Mesodermal cell (in vitro differentiated cells): ENCODE measurements at regions not wholly inside any gene's neighbourhood (a gene's known extent, or its start where the extent isn't known, plus 50 kb on each side); places are given as distances from the start of the nearest gene placed in this dataset.

Experiments used
- H3K27ac ChIP-seq: 2 replicates; pipeline ENCODE4 v1.7.0; 2013; ENCODE audit warnings: mild to moderate bottlenecking, low read depth, low read length, moderate library complexity; ENCODE audit not compliant: severe bottlenecking
- H3K36me3 ChIP-seq: 2 replicates; pipeline ENCODE4 v1.7.1; 2013; ENCODE audit warnings: mild to moderate bottlenecking, low read length, moderate library complexity; ENCODE audit not compliant: control insufficient read depth, insufficient read depth
- H3K4me1 ChIP-seq: one replicate; pipeline ENCODE4 v1.7.1; 2013; ENCODE audit warnings: mild to moderate bottlenecking, low read length; ENCODE audit not compliant: insufficient read depth, control insufficient read depth, poor library complexity, severe bottlenecking
- H3K4me3 ChIP-seq: 2 replicates; pipeline ENCODE4 v1.7.0; 2013; ENCODE audit warnings: low read length, control low read depth, mild to moderate bottlenecking; ENCODE audit not compliant: insufficient read depth, poor library complexity, severe bottlenecking; ENCODE audit errors: extremely low read depth
- H3K9me3 ChIP-seq: 2 replicates; pipeline ENCODE4 v1.7.1; 2013; ENCODE audit warnings: mild to moderate bottlenecking, low read length, moderate library complexity; ENCODE audit not compliant: control insufficient read depth
- WGBS, 2 experiments: methylation state at CpG; one replicate each; pipeline ENCODE4 v1.1.5; 2013; ENCODE audit warnings: missing lambda C conversion rate in 2 of 2; ENCODE audit not compliant: insufficient coverage in 2 of 2; 5-methylcytosine and 5-hydroxymethylcytosine counted together

GRCh38 chr18:72419914-72420313 is 124.2 kb downstream of the CBLN2 start:
- WGBS, 2 experiments, result 80 to 94% methylated on average over 1 to 3 of the region's 4 CpGs
- Histone ChIP-seq H3K27ac (no peak overlapping the region), H3K4me1 (no peaks in the 10 kb centered on the region), H3K4me3 (no peak overlapping the region), H3K36me3 (no peaks in the 10 kb centered on the region), H3K9me3 (peaks cover 21% of the 10 kb centered on the region)

GRCh38 chr18:72412927-72413326 is 131.2 kb downstream of the CBLN2 start:
- Histone ChIP-seq H3K27ac (no peak overlapping the region), H3K36me3 (no peaks in the 10 kb centered on the region), H3K4me3 (no peak overlapping the region), H3K4me1 (no peaks in the 10 kb centered on the region), H3K9me3 (peaks cover 27% of the 10 kb centered on the region)
- WGBS, 2 experiments, result 64% methylated on average over 2 of the region's 5 CpGs; no CpG with 5 or more reads in 1 of the 2 experiments

DNA sequence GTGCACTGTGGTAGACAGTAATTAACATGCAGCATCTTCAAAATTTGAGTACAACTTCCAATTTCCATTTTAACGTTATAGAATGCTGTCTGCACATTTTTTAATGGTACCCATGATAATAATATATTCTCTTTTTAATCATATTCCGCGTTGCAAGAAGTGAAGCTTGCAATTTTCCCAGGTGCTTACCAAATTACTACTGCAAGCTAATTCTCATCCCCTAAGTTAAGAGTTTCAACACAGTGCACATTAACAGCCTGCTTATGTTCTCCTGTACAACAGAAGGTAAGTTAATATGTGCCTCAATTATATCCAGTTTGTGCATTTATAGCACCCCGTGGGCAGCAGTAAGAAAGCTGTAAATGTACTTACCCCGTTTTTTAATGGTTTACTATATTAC is 132.9 kb downstream of the CBLN2 start:
- 92% methylated on average over 2 of the region's 5 CpGs; no CpG with 5 or more reads in 1 of the 2 experiments for WGBS, 2 experiments
- no peak overlapping the region for H3K27ac ChIP-seq
- H3K4me3 ChIP-seq, result no peak overlapping the region
- peaks cover 29% of the 10 kb centered on the region for H3K9me3 ChIP-seq
- H3K4me1 ChIP-seq, result no peaks in the 10 kb centered on the region
- H3K36me3 ChIP-seq, result no peaks in the 10 kb centered on the region

DNA sequence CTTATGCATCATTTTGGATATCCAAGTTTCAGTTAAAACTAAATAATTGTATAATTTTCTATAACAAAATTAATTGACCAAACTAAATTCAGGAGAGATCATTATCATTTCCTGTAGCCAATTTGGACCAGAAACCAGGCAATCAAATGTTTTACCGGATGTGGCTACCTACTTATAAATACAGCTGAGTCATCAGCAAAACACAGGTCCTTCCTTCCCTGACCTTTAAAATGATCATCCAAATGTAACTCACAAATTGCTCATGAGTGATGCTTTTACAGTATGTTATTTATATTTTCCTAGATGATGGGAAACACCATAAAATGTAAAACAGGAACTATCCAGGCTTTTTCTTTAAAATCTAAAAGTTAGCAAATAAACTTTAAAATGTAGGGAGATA is 133.7 kb downstream of the CBLN2 start:
- no peaks in the 10 kb centered on the region for H3K36me3 ChIP-seq
- H3K4me1 ChIP-seq, result no peaks in the 10 kb centered on the region
- peaks cover 27% of the 10 kb centered on the region for H3K9me3 ChIP-seq
- H3K4me3 ChIP-seq, result no peak overlapping the region
- H3K27ac ChIP-seq, result no peak overlapping the region
- WGBS, 2 experiments, result 80% methylated on average over 1 of the region's 1 CpG

DNA sequence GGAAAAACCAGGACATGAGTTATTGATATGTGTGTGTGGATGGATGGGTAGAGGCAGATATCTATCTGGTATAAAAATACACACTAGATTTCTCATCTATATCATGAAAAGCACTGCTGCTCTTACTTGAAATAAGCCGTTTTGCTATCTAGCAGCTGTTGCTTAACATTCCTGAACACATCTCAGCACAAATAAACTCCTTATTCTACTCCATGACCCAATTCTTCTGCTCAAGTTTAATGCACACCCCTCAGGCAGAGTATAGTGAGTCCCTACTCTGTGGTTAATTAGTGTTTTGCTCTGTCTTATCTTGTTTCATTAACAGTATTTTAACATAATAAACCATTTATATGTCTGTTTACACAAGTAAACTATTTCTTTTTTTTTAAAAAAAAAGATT is 134.2 kb downstream of the CBLN2 start:
- Histone ChIP-seq H3K27ac (no peak overlapping the region), H3K36me3 (no peaks in the 10 kb centered on the region), H3K4me3 (no peak overlapping the region), H3K9me3 (peaks cover 25% of the 10 kb centered on the region), H3K4me1 (no peaks in the 10 kb centered on the region)
- no CpG with 5 or more reads among the region's 1 CpG for WGBS, 2 experiments

DNA sequence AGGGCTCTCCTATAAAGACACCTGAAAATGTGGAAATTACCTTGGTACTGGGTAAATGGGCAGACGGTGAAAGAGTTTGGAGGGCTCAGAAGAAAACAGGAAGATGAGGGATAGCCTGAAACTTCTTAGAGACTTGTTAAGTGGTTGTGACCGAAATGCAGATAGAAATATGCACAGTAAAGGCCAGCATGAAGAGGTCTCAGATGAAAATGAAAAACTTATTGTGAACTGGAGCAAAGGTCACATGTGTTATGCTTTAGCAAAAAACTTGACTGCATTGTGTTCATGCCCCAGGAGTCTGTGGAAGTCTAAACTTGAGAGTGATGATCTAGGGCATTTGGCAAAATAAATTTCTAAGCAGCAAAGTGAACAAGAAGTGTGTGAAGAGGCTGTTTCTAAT is 137.1 kb downstream of the CBLN2 start:
- H3K9me3 ChIP-seq, result peaks cover 24% of the 10 kb centered on the region
- no peak overlapping the region for H3K27ac ChIP-seq
- 64 to 66% methylated on average over 2 of the region's 2 CpGs for WGBS, 2 experiments
- no peaks in the 10 kb centered on the region for H3K4me1 ChIP-seq
- no peaks in the 10 kb centered on the region for H3K36me3 ChIP-seq
- H3K4me3 ChIP-seq, result no peak overlapping the region

DNA sequence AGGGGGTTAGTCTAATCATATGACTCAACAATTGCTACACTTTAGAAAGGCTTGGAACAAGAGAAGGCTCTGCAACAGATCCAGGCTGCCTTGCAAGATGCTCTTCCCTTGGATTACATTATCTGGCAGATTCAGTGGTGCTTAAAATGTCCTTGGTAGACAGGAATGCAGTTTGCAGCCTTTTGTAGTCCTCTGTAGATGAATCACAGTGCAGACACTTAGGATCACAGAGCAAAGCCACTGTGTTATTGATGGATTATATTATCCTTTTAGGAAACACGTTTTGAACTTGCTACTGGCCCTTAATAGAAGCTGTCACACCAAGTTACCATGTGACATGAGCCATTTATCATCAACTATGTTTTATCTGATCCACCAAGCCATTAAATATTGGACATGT is 152.2 kb downstream of the CBLN2 start:
- Histone ChIP-seq H3K9me3 (peaks cover 26% of the 10 kb centered on the region), H3K36me3 (no peaks in the 10 kb centered on the region), H3K27ac (no peak overlapping the region), H3K4me3 (no peak overlapping the region), H3K4me1 (no peaks in the 10 kb centered on the region)
- WGBS, 2 experiments, result 0% methylated on average over 1 of the region's 1 CpG; no CpG with 5 or more reads in 1 of the 2 experiments

- H3K27ac ChIP-seq, result no peak overlapping the region
- H3K4me3 ChIP-seq, result no peak overlapping the region
- no peaks in the 10 kb centered on the region for H3K4me1 ChIP-seq
- no peaks in the 10 kb centered on the region for H3K36me3 ChIP-seq
- no CpG with 5 or more reads among the region's 4 CpGs for WGBS, 2 experiments
- peaks cover 30% of the 10 kb centered on the region for H3K9me3 ChIP-seq
These were observed 152.7 kb downstream of the CBLN2 start for GRCh38 chr18:72391427-72391826.

- H3K4me3 ChIP-seq, result no peak overlapping the region
- WGBS, 2 experiments, result no CpG with 5 or more reads among the region's 4 CpGs
- peaks cover 9% of the 10 kb centered on the region for H3K9me3 ChIP-seq
- H3K4me1 ChIP-seq, result no peaks in the 10 kb centered on the region
- no peak overlapping the region for H3K27ac ChIP-seq
- no peaks in the 10 kb centered on the region for H3K36me3 ChIP-seq
These were observed 166.1 kb downstream of the CBLN2 start for GRCh38 chr18:72378016-72378415.

DNA sequence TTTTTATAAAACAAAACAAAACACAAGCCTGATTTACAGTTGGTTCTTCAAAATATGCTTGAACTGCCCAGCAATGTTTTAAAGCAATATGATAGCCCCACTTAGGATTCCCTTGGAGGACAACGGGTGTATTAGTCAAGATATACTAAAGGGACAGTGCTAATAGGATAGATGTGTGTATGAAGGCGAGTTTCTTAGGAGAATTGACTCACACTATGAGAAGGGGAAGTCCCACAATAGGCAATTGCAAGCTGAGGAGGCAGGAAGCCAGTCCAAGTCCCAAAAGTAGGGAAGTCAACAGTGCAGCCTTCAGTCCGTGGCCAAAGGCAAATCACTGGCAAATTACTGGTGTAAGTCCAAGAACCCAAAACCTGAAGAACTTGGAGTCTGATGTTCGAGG is 167.9 kb downstream of the CBLN2 start:
- 33 to 47% methylated on average over 4 of the region's 4 CpGs for WGBS, 2 experiments
- no peak overlapping the region for H3K27ac ChIP-seq
- H3K9me3 ChIP-seq, result peaks cover 16% of the 10 kb centered on the region

GRCh38 chr18:72375618-72376017 is 168.5 kb downstream of the CBLN2 start:
- H3K4me1 ChIP-seq, result no peaks in the 10 kb centered on the region
- H3K36me3 ChIP-seq, result no peaks in the 10 kb centered on the region
- no peak overlapping the region for H3K27ac ChIP-seq
- WGBS, 2 experiments, result 79 to 85% methylated on average over 2 to 3 of the region's 5 CpGs
- peaks cover 16% of the 10 kb centered on the region for H3K9me3 ChIP-seq
- no peak overlapping the region for H3K4me3 ChIP-seq

More for the DNA sequence above, 167.9 kb downstream of the CBLN2 start:
- Histone ChIP-seq H3K4me3 (no peak overlapping the region), H3K36me3 (no peaks in the 10 kb centered on the region), H3K4me1 (no peaks in the 10 kb centered on the region)
